HL-60 (cell line): ENCODE measurements at regions not wholly inside any gene's neighbourhood (a gene's known extent, or its start where the extent isn't known, plus 50 kb on each side); places are given as distances from the start of the nearest gene placed in this dataset.

ENCODE experiments used
- CTCF ChIP-seq: IDR thresholded peaks from one replicate; pipeline ENCODE4 v1.5.1; 2011; ENCODE audit warnings: low read length, control low read depth, inconsistent platforms; ENCODE audit not compliant: insufficient read depth
- GABPA ChIP-seq: IDR thresholded peaks from 2 replicates; pipeline ENCODE4 v1.6.1; 2012; ENCODE audit warnings: low read depth
- POLR2AphosphoS5 ChIP-seq: IDR thresholded peaks from 2 replicates; pipeline ENCODE4 v1.6.1; 2012; ENCODE audit warnings: low read depth

GRCh38 chr6:68229566-68229965 lies 405.5 kb upstream of the ADGRB3 start:
- no peak for TF ChIP-seq CTCF
- no peak for TF ChIP-seq GABPA
- no peak for TF ChIP-seq POLR2AphosphoS5
